ENCODE measurements at regions not wholly inside any gene's neighbourhood (a gene's known extent, or its start where the extent isn't known, plus 50 kb on each side); places are given as distances from the start of the nearest gene placed in this dataset.
"Not testable (repeated sequence)": the region's sequence is repeated elsewhere in the genome, so short reads cannot be mapped to it uniquely, and the experiment has no call there.

GRCh38 chr7:94706996-94707740 is 51.2 kb upstream of the SGCE start:
- no peak for DNase-seq

- no peak for DNase-seq
These were observed 54.3 kb upstream of the SGCE start for GRCh38 chr7:94710256-94710655.

- not testable (repeated sequence) for DNase-seq
These were observed 66.4 kb upstream of the SGCE start for GRCh38 chr7:94722360-94722759.

- not testable (repeated sequence) for DNase-seq
These were observed 73.0 kb upstream of the SGCE start for GRCh38 chr7:94728893-94729292.

GRCh38 chr7:94738071-94738470 is 82.1 kb upstream of the SGCE start:
- no peak for DNase-seq

- DNase-seq: no peak
These were observed 83.2 kb upstream of the SGCE start for GRCh38 chr7:94739180-94739579.

GRCh38 chr7:94740509-94740908 is 84.6 kb upstream of the SGCE start:
- DNase-seq: no peak

- DNase-seq: no peak
These were observed 85.2 kb upstream of the SGCE start for GRCh38 chr7:94741179-94741578.

GRCh38 chr7:94748376-94748775 is 92.4 kb upstream of the SGCE start:
- no peak for DNase-seq

GRCh38 chr7:94760446-94761100 is 104.6 kb upstream of the SGCE start:
- DNase-seq: no peak

- DNase-seq: no peak
These were observed 105.5 kb upstream of the SGCE start for GRCh38 chr7:94761451-94761850.

- DNase-seq: peak; percentile 61
These were observed 107.3 kb upstream of the SGCE start for GRCh38 chr7:94763268-94763667.

GRCh38 chr7:94769724-94770123 is 113.8 kb upstream of the SGCE start:
- DNase-seq: no peak

- DNase-seq: no peak
These were observed 123.0 kb upstream of the SGCE start for GRCh38 chr7:94778711-94779459.

GRCh38 chr7:94779861-94780260 is 123.9 kb upstream of the SGCE start:
- DNase-seq: no peak

GRCh38 chr7:94781236-94781635 is 125.3 kb upstream of the SGCE start:
- no peak for DNase-seq

GRCh38 chr7:94782777-94783176 is 124.6 kb upstream of the PPP1R9A start:
- DNase-seq: no peak

- no peak for DNase-seq
These were observed 120.1 kb upstream of the PPP1R9A start for GRCh38 chr7:94787285-94787684.

GRCh38 chr7:94788378-94788777 is 119.0 kb upstream of the PPP1R9A start:
- DNase-seq: not testable (repeated sequence)

GRCh38 chr7:94792241-94792640 is 115.2 kb upstream of the PPP1R9A start:
- DNase-seq: no peak

GRCh38 chr7:94797404-94797803 is 110.0 kb upstream of the PPP1R9A start:
- not testable (repeated sequence) for DNase-seq

- DNase-seq: no peak
These were observed 103.6 kb upstream of the PPP1R9A start for GRCh38 chr7:94803821-94804220.

- not testable (repeated sequence) for DNase-seq
These were observed 98.7 kb upstream of the PPP1R9A start for GRCh38 chr7:94808673-94809072.

- no peak for DNase-seq
These were observed 96.9 kb upstream of the PPP1R9A start for GRCh38 chr7:94810496-94810895.

Measured in eye (tissue), 1 donor.